Activated naive CD4-positive, alpha-beta T cell treated with anti-CD3 and anti-CD28 coated beads, Interleukin-2, amount 10 ng/mL, durations not matched to agents 7 days and 5 days (primary cell): ENCODE measurements at regions not wholly inside any gene's neighbourhood (a gene's known extent, or its start where the extent isn't known, plus 50 kb on each side); places are given as distances from the start of the nearest gene placed in this dataset.

Experiments used
- CTCF ChIA-PET: fragments of 350-600 bp; sonication (Branson Sonifier 250); formaldehyde crosslinking; loops from one replicate; lab custom pipeline; 2021; ENCODE audit warnings: antibody characterized with exemption; lab: Charles Lee
- DNase-seq: peaks from one replicate; pipeline ENCODE4 v3.0.0-alpha.2; 2020
- H3K27ac Mint-ChIP-seq: one replicate; pipeline ENCODE4 v1.8.0; 2021; ENCODE audit warnings: mild to moderate bottlenecking, moderate library complexity, mixed read lengths
- H3K27me3 Mint-ChIP-seq: one replicate; pipeline ENCODE4 v1.8.0; 2021; ENCODE audit warnings: mild to moderate bottlenecking, mixed read lengths
- H3K36me3 Mint-ChIP-seq: one replicate; pipeline ENCODE4 v1.8.0; 2021; ENCODE audit warnings: mixed read lengths
- H3K4me1 Mint-ChIP-seq: one replicate; pipeline ENCODE4 v1.8.0; 2021; ENCODE audit warnings: mixed read lengths
- H3K4me3 Mint-ChIP-seq: one replicate; pipeline ENCODE4 v1.8.0; 2021; ENCODE audit warnings: mild to moderate bottlenecking, moderate library complexity, mixed read lengths
- H3K9me3 Mint-ChIP-seq: one replicate; pipeline ENCODE4 v1.8.0; 2021; ENCODE audit warnings: mixed read lengths

GRCh38 chr2:8203364-8203763 lies 478.5 kb upstream of the ID2 start:
- Mint-ChIP-seq H3K27ac (no peak overlapping the region), H3K36me3 (peaks cover 1% of the 10 kb centered on the region), H3K4me1 (peaks cover 2% of the 10 kb centered on the region), H3K9me3 (peaks cover 6% of the 10 kb centered on the region), H3K4me3 (no peak overlapping the region), H3K27me3 (peaks cover 15% of the 10 kb centered on the region)
- no peak for DNase-seq
- CTCF ChIA-PET, result no interaction called here

GRCh38 chr2:8204711-8205110 lies 477.1 kb upstream of the ID2 start:
- H3K27ac Mint-ChIP-seq, result no peak overlapping the region
- peaks cover 8% of the 10 kb centered on the region for H3K9me3 Mint-ChIP-seq
- peaks cover 1% of the 10 kb centered on the region for H3K36me3 Mint-ChIP-seq
- peaks cover 2% of the 10 kb centered on the region for H3K4me1 Mint-ChIP-seq
- CTCF ChIA-PET, result no interaction called here
- no peak overlapping the region for H3K4me3 Mint-ChIP-seq
- H3K27me3 Mint-ChIP-seq, result peaks cover 15% of the 10 kb centered on the region
- no peak for DNase-seq

GRCh38 chr2:8209494-8209893 lies 472.4 kb upstream of the ID2 start:
- CTCF ChIA-PET, result no interaction called here
- no peak for DNase-seq
- H3K27ac Mint-ChIP-seq, result no peak overlapping the region
- H3K27me3 Mint-ChIP-seq, result peaks cover 16% of the 10 kb centered on the region
- H3K36me3 Mint-ChIP-seq, result peaks cover 2% of the 10 kb centered on the region
- peaks cover 5% of the 10 kb centered on the region for H3K4me1 Mint-ChIP-seq
- peaks cover 9% of the 10 kb centered on the region for H3K9me3 Mint-ChIP-seq
- no peak overlapping the region for H3K4me3 Mint-ChIP-seq

GRCh38 chr2:8211384-8211783 lies 470.5 kb upstream of the ID2 start:
- Mint-ChIP-seq H3K4me3 (no peak overlapping the region), H3K27ac (no peak overlapping the region), H3K4me1 (peaks cover 5% of the 10 kb centered on the region), H3K36me3 (peaks cover 2% of the 10 kb centered on the region), H3K9me3 (peaks cover 9% of the 10 kb centered on the region), H3K27me3 (peaks cover 16% of the 10 kb centered on the region)
- no peak for DNase-seq
- CTCF ChIA-PET, result no interaction called here

- H3K4me1 Mint-ChIP-seq, result peaks cover 5% of the 10 kb centered on the region
These were observed 469.6 kb upstream of the ID2 start for GRCh38 chr2:8212239-8212638.

GRCh38 chr2:8214036-8214615 lies 467.7 kb upstream of the ID2 start:
- H3K36me3 Mint-ChIP-seq, result peaks cover 2% of the 10 kb centered on the region
- peaks cover 27% of the 10 kb centered on the region for H3K27me3 Mint-ChIP-seq
- H3K4me3 Mint-ChIP-seq, result no peak overlapping the region
- H3K9me3 Mint-ChIP-seq, result peaks cover 5% of the 10 kb centered on the region
- CTCF ChIA-PET, result no interaction called here
- DNase-seq, result no peak
- H3K27ac Mint-ChIP-seq, result no peak overlapping the region
- H3K4me1 Mint-ChIP-seq, result peaks cover 5% of the 10 kb centered on the region

More at GRCh38 chr2:8212239-8212638, 469.6 kb upstream of the ID2 start:
- CTCF ChIA-PET, result no interaction called here
- no peak overlapping the region for H3K4me3 Mint-ChIP-seq
- H3K27me3 Mint-ChIP-seq, result peaks cover 17% of the 10 kb centered on the region
- H3K27ac Mint-ChIP-seq, result no peak overlapping the region
- peaks cover 9% of the 10 kb centered on the region for H3K9me3 Mint-ChIP-seq
- peaks cover 2% of the 10 kb centered on the region for H3K36me3 Mint-ChIP-seq
- DNase-seq, result no peak

GRCh38 chr2:8215159-8215863 lies 466.5 kb upstream of the ID2 start:
- Mint-ChIP-seq H3K36me3 (peaks cover 2% of the 10 kb centered on the region), H3K9me3 (peaks cover 3% of the 10 kb centered on the region), H3K27ac (no peak overlapping the region), H3K4me1 (peaks cover 5% of the 10 kb centered on the region), H3K4me3 (no peak overlapping the region), H3K27me3 (peaks cover 27% of the 10 kb centered on the region)
- CTCF ChIA-PET, result no interaction called here
- DNase-seq, result no peak

GRCh38 chr2:8215982-8216381 lies 465.9 kb upstream of the ID2 start:
- Mint-ChIP-seq H3K9me3 (peaks cover 3% of the 10 kb centered on the region), H3K36me3 (peaks cover 2% of the 10 kb centered on the region), H3K27ac (no peak overlapping the region), H3K27me3 (peaks cover 27% of the 10 kb centered on the region), H3K4me3 (no peak overlapping the region), H3K4me1 (peaks cover 5% of the 10 kb centered on the region)
- CTCF ChIA-PET, result no interaction called here
- DNase-seq, result no peak

GRCh38 chr2:8216397-8216796 lies 465.5 kb upstream of the ID2 start:
- peaks cover 27% of the 10 kb centered on the region for H3K27me3 Mint-ChIP-seq
- no peak overlapping the region for H3K4me3 Mint-ChIP-seq
- CTCF ChIA-PET, result no interaction called here
- H3K9me3 Mint-ChIP-seq, result peaks cover 3% of the 10 kb centered on the region
- no peak overlapping the region for H3K27ac Mint-ChIP-seq
- H3K4me1 Mint-ChIP-seq, result peaks cover 5% of the 10 kb centered on the region
- H3K36me3 Mint-ChIP-seq, result peaks cover 2% of the 10 kb centered on the region
- DNase-seq, result no peak

- no peak for DNase-seq
- H3K36me3 Mint-ChIP-seq, result no peaks in the 10 kb centered on the region
- H3K4me1 Mint-ChIP-seq, result no peaks in the 10 kb centered on the region
- no peak overlapping the region for H3K27ac Mint-ChIP-seq
- CTCF ChIA-PET, result no interaction called here
- H3K4me3 Mint-ChIP-seq, result no peak overlapping the region
- H3K9me3 Mint-ChIP-seq, result peaks cover 3% of the 10 kb centered on the region
- peaks cover 27% of the 10 kb centered on the region for H3K27me3 Mint-ChIP-seq
These were observed 464.3 kb upstream of the ID2 start for GRCh38 chr2:8217468-8218030.

- Mint-ChIP-seq H3K4me1 (no peaks in the 10 kb centered on the region), H3K36me3 (no peaks in the 10 kb centered on the region), H3K27ac (no peak overlapping the region), H3K9me3 (no peaks in the 10 kb centered on the region), H3K27me3 (peaks cover 24% of the 10 kb centered on the region), H3K4me3 (no peak overlapping the region)
- CTCF ChIA-PET, result no interaction called here
- no peak for DNase-seq
These were observed 462.8 kb upstream of the ID2 start for GRCh38 chr2:8219096-8219495.

GRCh38 chr2:8219631-8220355 lies 462.1 kb upstream of the ID2 start:
- CTCF ChIA-PET, result no interaction called here
- Mint-ChIP-seq H3K27me3 (peaks cover 21% of the 10 kb centered on the region), H3K36me3 (no peaks in the 10 kb centered on the region), H3K9me3 (no peaks in the 10 kb centered on the region), H3K4me3 (no peak overlapping the region), H3K4me1 (no peaks in the 10 kb centered on the region), H3K27ac (no peak overlapping the region)
- no peak for DNase-seq

- Mint-ChIP-seq H3K4me1 (no peaks in the 10 kb centered on the region), H3K4me3 (no peak overlapping the region), H3K9me3 (no peaks in the 10 kb centered on the region), H3K27ac (no peak overlapping the region), H3K27me3 (peaks cover 11% of the 10 kb centered on the region), H3K36me3 (no peaks in the 10 kb centered on the region)
- CTCF ChIA-PET, result interaction anchor here (0.8 kb wide), 1 partner anchor 77 kb away, joined by 3 read pairs; no protein-coding TSS in a partner anchor
- DNase-seq, result no peak
These were observed 458.7 kb upstream of the ID2 start for GRCh38 chr2:8222979-8223694.

GRCh38 chr2:8223695-8224346 lies 458.0 kb upstream of the ID2 start:
- no peak overlapping the region for H3K27ac Mint-ChIP-seq
- no peaks in the 10 kb centered on the region for H3K36me3 Mint-ChIP-seq
- H3K9me3 Mint-ChIP-seq, result no peaks in the 10 kb centered on the region
- no peak for DNase-seq
- H3K4me3 Mint-ChIP-seq, result no peak overlapping the region
- CTCF ChIA-PET, result no interaction called here
- H3K27me3 Mint-ChIP-seq, result peaks cover 6% of the 10 kb centered on the region
- H3K4me1 Mint-ChIP-seq, result no peaks in the 10 kb centered on the region
